Neutrophil (primary cell): ENCODE measurements at regions not wholly inside any gene's neighbourhood (a gene's known extent, or its start where the extent isn't known, plus 50 kb on each side); places are given as distances from the start of the nearest gene placed in this dataset.

Experiments
- H3K27ac ChIP-seq: fragments of 200-600 bp; sonication (generic); 2 replicates; pipeline ENCODE4 v1.5.1; 2016; ENCODE audit warnings: mild to moderate bottlenecking, moderate library complexity
- H3K27me3 ChIP-seq: fragments of 200-600 bp; sonication (generic); 2 replicates; pipeline ENCODE4 v1.6.0; 2016; ENCODE audit warnings: mild to moderate bottlenecking
- H3K36me3 ChIP-seq: fragments of 200-600 bp; sonication (generic); 2 replicates; pipeline ENCODE4 v1.5.1; 2017
- H3K4me1 ChIP-seq, 2 experiments: fragments of 200-600 bp in 1 of 2; sonication (generic) in 1 of 2; 1 replicate in 1 of 2; 2 replicates in 1 of 2; pipeline versions ENCODE4 v1.5.1 to v1.6.1; 2013 to 2016; ENCODE audit warnings: low read depth in 1 of 2, low read length in 1 of 2, mild to moderate bottlenecking in 1 of 2, moderate library complexity in 1 of 2; ENCODE audit not compliant: control insufficient read depth in 1 of 2, insufficient read depth in 1 of 2
- H3K4me3 ChIP-seq, 2 experiments: fragments of 200-600 bp in 1 of 2; sonication (generic) in 1 of 2; 1 replicate in 1 of 2; 2 replicates in 1 of 2; pipeline ENCODE4 v1.5.1; 2013 to 2016; ENCODE audit warnings: low read depth in 1 of 2, low read length in 1 of 2, mild to moderate bottlenecking in 1 of 2, moderate library complexity in 1 of 2
- H3K9me3 ChIP-seq: fragments of 200-600 bp; sonication (generic); 2 replicates; pipeline ENCODE4 v1.5.1; 2016
- TF ChIP-seq, protein P1 (sequence below): fragments of 200-600 bp; sonication (generic); IDR thresholded peaks from 2 replicates; pipeline ENCODE4 v1.5.1; 2016; ENCODE audit warnings: antibody characterized with exemption

GRCh38 chr22:48264586-48264985 lies 1502.1 kb downstream of the TBC1D22A start:
- Histone ChIP-seq H3K27ac (no peak overlapping the region), H3K4me3 (no peak overlapping the region), H3K27me3 (no peaks in the 10 kb centered on the region), H3K36me3 (no peaks in the 10 kb centered on the region), H3K9me3 (no peaks in the 10 kb centered on the region), H3K4me1 (no peaks in the 10 kb centered on the region)
- TF ChIP-seq, protein P1, sequence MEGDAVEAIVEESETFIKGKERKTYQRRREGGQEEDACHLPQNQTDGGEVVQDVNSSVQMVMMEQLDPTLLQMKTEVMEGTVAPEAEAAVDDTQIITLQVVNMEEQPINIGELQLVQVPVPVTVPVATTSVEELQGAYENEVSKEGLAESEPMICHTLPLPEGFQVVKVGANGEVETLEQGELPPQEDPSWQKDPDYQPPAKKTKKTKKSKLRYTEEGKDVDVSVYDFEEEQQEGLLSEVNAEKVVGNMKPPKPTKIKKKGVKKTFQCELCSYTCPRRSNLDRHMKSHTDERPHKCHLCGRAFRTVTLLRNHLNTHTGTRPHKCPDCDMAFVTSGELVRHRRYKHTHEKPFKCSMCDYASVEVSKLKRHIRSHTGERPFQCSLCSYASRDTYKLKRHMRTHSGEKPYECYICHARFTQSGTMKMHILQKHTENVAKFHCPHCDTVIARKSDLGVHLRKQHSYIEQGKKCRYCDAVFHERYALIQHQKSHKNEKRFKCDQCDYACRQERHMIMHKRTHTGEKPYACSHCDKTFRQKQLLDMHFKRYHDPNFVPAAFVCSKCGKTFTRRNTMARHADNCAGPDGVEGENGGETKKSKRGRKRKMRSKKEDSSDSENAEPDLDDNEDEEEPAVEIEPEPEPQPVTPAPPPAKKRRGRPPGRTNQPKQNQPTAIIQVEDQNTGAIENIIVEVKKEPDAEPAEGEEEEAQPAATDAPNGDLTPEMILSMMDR = no peak

- H3K4me1 ChIP-seq = no peaks in the 10 kb centered on the region
- no peaks in the 10 kb centered on the region for H3K36me3 ChIP-seq
- TF ChIP-seq, protein P1 = no peak
- no peaks in the 10 kb centered on the region for H3K9me3 ChIP-seq
- no peaks in the 10 kb centered on the region for H3K27me3 ChIP-seq
- H3K4me3 ChIP-seq = no peak overlapping the region
- no peak overlapping the region for H3K27ac ChIP-seq
These were observed 1501.4 kb downstream of the TBC1D22A start for GRCh38 chr22:48263791-48264351.

DNA sequence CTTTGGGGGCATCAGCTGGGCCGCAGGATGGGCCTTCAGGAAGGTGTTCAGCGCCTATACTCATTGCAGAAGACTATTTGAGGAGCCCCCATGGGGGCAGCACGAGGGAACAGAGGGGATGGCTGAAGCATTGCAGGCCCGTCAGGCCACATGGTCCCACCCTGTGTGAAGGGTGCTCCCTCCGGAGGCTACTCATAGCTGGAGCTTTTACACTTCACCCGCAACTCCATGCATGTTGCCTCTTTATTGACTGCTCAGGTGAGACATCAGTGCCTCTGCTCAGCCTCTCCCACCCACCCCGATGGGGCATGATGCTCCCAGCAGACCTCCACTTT lies 1500.9 kb downstream of the TBC1D22A start:
- H3K9me3 ChIP-seq = no peaks in the 10 kb centered on the region
- TF ChIP-seq, protein P1 = no peak
- no peak overlapping the region for H3K4me3 ChIP-seq
- H3K27me3 ChIP-seq = no peaks in the 10 kb centered on the region
- no peaks in the 10 kb centered on the region for H3K36me3 ChIP-seq
- no peaks in the 10 kb centered on the region for H3K4me1 ChIP-seq
- H3K27ac ChIP-seq = no peak overlapping the region

GRCh38 chr22:48262596-48263430 lies 1500.4 kb downstream of the TBC1D22A start:
- Histone ChIP-seq H3K9me3 (no peaks in the 10 kb centered on the region), H3K4me3 (no peak overlapping the region), H3K4me1 (no peaks in the 10 kb centered on the region), H3K27me3 (no peaks in the 10 kb centered on the region), H3K36me3 (no peaks in the 10 kb centered on the region), H3K27ac (no peak overlapping the region)
- TF ChIP-seq, protein P1 = no peak

GRCh38 chr22:48261706-48262105 lies 1499.3 kb downstream of the TBC1D22A start:
- Histone ChIP-seq H3K4me3 (no peak overlapping the region), H3K27me3 (no peaks in the 10 kb centered on the region), H3K9me3 (no peaks in the 10 kb centered on the region), H3K4me1 (no peaks in the 10 kb centered on the region), H3K36me3 (no peaks in the 10 kb centered on the region), H3K27ac (no peak overlapping the region)
- TF ChIP-seq, protein P1 = no peak
